Astrocyte of the spinal cord (primary cell): ENCODE measurements at regions not wholly inside any gene's neighbourhood (a gene's known extent, or its start where the extent isn't known, plus 50 kb on each side); places are given as distances from the start of the nearest gene placed in this dataset.

ENCODE experiments used
- DNase-seq: peaks from one replicate; pipeline ENCODE4 v3.0.0; 2011; ENCODE audit warnings: low read depth, low spot score
- H3K4me3 ChIP-seq: 2 replicates; pipeline ENCODE4 v1.5.1; 2011; ENCODE audit warnings: low read depth, mild to moderate bottlenecking, low read length, moderate library complexity
- CTCF ChIP-seq: IDR thresholded peaks from 2 replicates; pipeline ENCODE4 v1.5.1; 2012; ENCODE audit warnings: low read depth, mild to moderate bottlenecking, low read length, inconsistent platforms
- in situ Hi-C: cut with HindIII; loops from 2 replicates; pipeline ENCODE4 v1.10.0; 2017; ENCODE audit warnings: low sequenced_read_pairs

GRCh38 chr4:135833529-135833928 is 1631.9 kb upstream of the PABPC4L start:
- no peak overlapping the region for H3K4me3 ChIP-seq
- in situ Hi-C loops, result no loop called here
- no peak for DNase-seq

GRCh38 chr4:135824759-135825296 is 1623.2 kb upstream of the PABPC4L start:
- in situ Hi-C loops, result no loop called here
- DNase-seq, result no peak
- TF ChIP-seq CTCF, result no peak
- H3K4me3 ChIP-seq, result no peak overlapping the region

More at GRCh38 chr4:135833529-135833928, 1631.9 kb upstream of the PABPC4L start:
- no peak for TF ChIP-seq CTCF

- in situ Hi-C loops, result no loop called here
- no peak for DNase-seq
- TF ChIP-seq CTCF, result no peak
- no peak overlapping the region for H3K4me3 ChIP-seq
Measured at GRCh38 chr4:135804785-135805184, 1603.2 kb upstream of the PABPC4L start.

- H3K4me3 ChIP-seq, result no peak overlapping the region
- in situ Hi-C loops, result no loop called here
- no peak for DNase-seq
- no peak for TF ChIP-seq CTCF
Measured at GRCh38 chr4:135777361-135777760, 1575.8 kb upstream of the PABPC4L start.

GRCh38 chr4:135775909-135776308 is 1574.3 kb upstream of the PABPC4L start:
- in situ Hi-C loops, result no loop called here
- no peak for DNase-seq
- no peak overlapping the region for H3K4me3 ChIP-seq
- TF ChIP-seq CTCF, result no peak

GRCh38 chr4:135770505-135770904 is 1568.9 kb upstream of the PABPC4L start:
- DNase-seq, result no peak
- in situ Hi-C loops, result no loop called here
- no peak overlapping the region for H3K4me3 ChIP-seq
- no peak for TF ChIP-seq CTCF

- no peak for DNase-seq
- in situ Hi-C loops, result no loop called here
- TF ChIP-seq CTCF, result no peak
- H3K4me3 ChIP-seq, result no peak overlapping the region
Measured at GRCh38 chr4:135744928-135745327, 1543.3 kb upstream of the PABPC4L start.
